ENCODE measurements at regions not wholly inside any gene's neighbourhood (a gene's known extent, or its start where the extent isn't known, plus 50 kb on each side); places are given as distances from the start of the nearest gene placed in this dataset.

DNA sequence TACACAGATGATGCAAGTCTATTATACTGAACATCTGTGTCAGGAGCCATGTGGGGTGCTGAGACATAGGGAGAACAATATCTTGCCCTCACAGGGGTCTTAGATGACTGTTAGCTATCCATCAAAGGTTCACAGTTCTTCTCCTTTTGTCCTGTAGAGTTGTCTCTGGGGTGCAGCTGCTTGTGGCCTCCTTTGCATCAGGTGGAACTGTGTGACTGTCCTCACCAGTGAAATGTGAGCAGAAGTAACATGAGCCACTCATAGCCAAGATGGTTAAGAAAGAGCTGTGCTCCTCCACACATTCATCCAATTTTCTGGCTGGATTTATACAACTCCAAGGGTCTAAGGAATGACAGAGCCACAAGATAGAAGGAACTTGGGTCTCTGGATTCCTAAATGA is 56.0 kb upstream of the ST8SIA3 start:
- TF ChIP-seq ZC3H11A (IDR thresholded peaks at IDR 0.05; ENCODE audit: low read depth, low read length), result no peak
- no peak for TF ChIP-seq NFIC (IDR thresholded peaks at IDR 0.05)
- no peak for TF ChIP-seq FOXJ3 (CRISPR knock-in tag; IDR thresholded peaks at IDR 0.05)
- TF ChIP-seq CTCF (IDR thresholded peaks at IDR 0.05 in 2 of 3, conservative IDR thresholded peaks at IDR 0.05 in 1 of 3; ENCODE audit: insufficient read depth in 2 of 3, low read depth in 1 of 3, low read length in 3 of 3), result no peak
- TF ChIP-seq, protein P1, sequence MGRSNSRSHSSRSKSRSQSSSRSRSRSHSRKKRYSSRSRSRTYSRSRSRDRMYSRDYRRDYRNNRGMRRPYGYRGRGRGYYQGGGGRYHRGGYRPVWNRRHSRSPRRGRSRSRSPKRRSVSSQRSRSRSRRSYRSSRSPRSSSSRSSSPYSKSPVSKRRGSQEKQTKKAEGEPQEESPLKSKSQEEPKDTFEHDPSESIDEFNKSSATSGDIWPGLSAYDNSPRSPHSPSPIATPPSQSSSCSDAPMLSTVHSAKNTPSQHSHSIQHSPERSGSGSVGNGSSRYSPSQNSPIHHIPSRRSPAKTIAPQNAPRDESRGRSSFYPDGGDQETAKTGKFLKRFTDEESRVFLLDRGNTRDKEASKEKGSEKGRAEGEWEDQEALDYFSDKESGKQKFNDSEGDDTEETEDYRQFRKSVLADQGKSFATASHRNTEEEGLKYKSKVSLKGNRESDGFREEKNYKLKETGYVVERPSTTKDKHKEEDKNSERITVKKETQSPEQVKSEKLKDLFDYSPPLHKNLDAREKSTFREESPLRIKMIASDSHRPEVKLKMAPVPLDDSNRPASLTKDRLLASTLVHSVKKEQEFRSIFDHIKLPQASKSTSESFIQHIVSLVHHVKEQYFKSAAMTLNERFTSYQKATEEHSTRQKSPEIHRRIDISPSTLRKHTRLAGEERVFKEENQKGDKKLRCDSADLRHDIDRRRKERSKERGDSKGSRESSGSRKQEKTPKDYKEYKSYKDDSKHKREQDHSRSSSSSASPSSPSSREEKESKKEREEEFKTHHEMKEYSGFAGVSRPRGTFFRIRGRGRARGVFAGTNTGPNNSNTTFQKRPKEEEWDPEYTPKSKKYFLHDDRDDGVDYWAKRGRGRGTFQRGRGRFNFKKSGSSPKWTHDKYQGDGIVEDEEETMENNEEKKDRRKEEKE (IDR thresholded peaks at IDR 0.05; ENCODE audit: borderline replicate concordance in 1 of 2, control insufficient read depth in 1 of 2, low read depth in 2 of 2, low read length in 1 of 2), result no peak
